GM21825 (cell line): ENCODE measurements at regions not wholly inside any gene's neighbourhood (a gene's known extent, or its start where the extent isn't known, plus 50 kb on each side); places are given as distances from the start of the nearest gene placed in this dataset.
"Not testable (repeated sequence)": the region's sequence is repeated elsewhere in the genome, so short reads cannot be mapped to it uniquely, and the experiment has no call there.

Experiments
- ATAC-seq: cut with Tn5 transposase; IDR thresholded peaks from one replicate; pipeline ENCODE4 v1.9.1; 2021; ENCODE audit warnings: mild to moderate bottlenecking, moderate library complexity; ENCODE audit not compliant: unreplicated experiment

GRCh38 chrX:773292-774025 is 142.9 kb downstream of the SHOX start:
- no peak for ATAC-seq

- no peak for ATAC-seq
Observed at GRCh38 chrX:771536-771935, 140.9 kb downstream of the SHOX start.

- ATAC-seq = no peak
Observed at GRCh38 chrX:769796-770195, 139.2 kb downstream of the SHOX start.

- no peak for ATAC-seq
Observed at GRCh38 chrX:768596-768995, 138.0 kb downstream of the SHOX start.

- no peak for ATAC-seq
Observed at GRCh38 chrX:758917-759316, 128.3 kb downstream of the SHOX start.

GRCh38 chrX:750812-751211 is 120.2 kb downstream of the SHOX start:
- no peak for ATAC-seq

GRCh38 chrX:750263-750662 is 119.7 kb downstream of the SHOX start:
- ATAC-seq = no peak

GRCh38 chrX:747176-747575 is 116.6 kb downstream of the SHOX start:
- ATAC-seq = no peak

- ATAC-seq = no peak
Observed at GRCh38 chrX:739611-740010, 109.0 kb downstream of the SHOX start.

- ATAC-seq = not testable (repeated sequence)
Observed at GRCh38 chrX:737021-737420, 106.4 kb downstream of the SHOX start.

GRCh38 chrX:734362-734761 is 103.8 kb downstream of the SHOX start:
- ATAC-seq = no peak

- no peak for ATAC-seq
Observed at GRCh38 chrX:733961-734360, 103.4 kb downstream of the SHOX start.

- no peak for ATAC-seq
Observed at GRCh38 chrX:729583-730409, 99.2 kb downstream of the SHOX start.

GRCh38 chrX:729101-729500 is 98.5 kb downstream of the SHOX start:
- not testable (repeated sequence) for ATAC-seq

- ATAC-seq = not testable (repeated sequence)
Observed at GRCh38 chrX:728639-729038, 98.0 kb downstream of the SHOX start.

- ATAC-seq = no peak
Observed at GRCh38 chrX:727738-728621, 97.4 kb downstream of the SHOX start.

GRCh38 chrX:725971-726370 is 95.4 kb downstream of the SHOX start:
- no peak for ATAC-seq

GRCh38 chrX:724256-724655 is 93.7 kb downstream of the SHOX start:
- ATAC-seq = no peak

GRCh38 chrX:723781-724180 is 93.2 kb downstream of the SHOX start:
- ATAC-seq = no peak

- no peak for ATAC-seq
Observed at GRCh38 chrX:721354-721753, 90.8 kb downstream of the SHOX start.

GRCh38 chrX:720825-721224 is 90.2 kb downstream of the SHOX start:
- no peak for ATAC-seq
